OCI-LY3 (cell line): ENCODE measurements at regions not wholly inside any gene's neighbourhood (a gene's known extent, or its start where the extent isn't known, plus 50 kb on each side); places are given as distances from the start of the nearest gene placed in this dataset.

Experiments
- EZH2phosphoT487 ChIP-seq: fragments of 200-600 bp; shearing (Covaris generic); IDR thresholded peaks from 2 replicates; pipeline ENCODE4 v1.6.1; 2018; ENCODE audit warnings: antibody characterized with exemption, mixed run types, low read depth
- TF ChIP-seq, protein P1 (sequence below): fragments of 200-600, 300-600 bp; sonication (generic); IDR thresholded peaks from 2 replicates; pipeline ENCODE4 v1.5.1; 2014; ENCODE audit warnings: antibody characterized with exemption, low read length, low read depth

DNA sequence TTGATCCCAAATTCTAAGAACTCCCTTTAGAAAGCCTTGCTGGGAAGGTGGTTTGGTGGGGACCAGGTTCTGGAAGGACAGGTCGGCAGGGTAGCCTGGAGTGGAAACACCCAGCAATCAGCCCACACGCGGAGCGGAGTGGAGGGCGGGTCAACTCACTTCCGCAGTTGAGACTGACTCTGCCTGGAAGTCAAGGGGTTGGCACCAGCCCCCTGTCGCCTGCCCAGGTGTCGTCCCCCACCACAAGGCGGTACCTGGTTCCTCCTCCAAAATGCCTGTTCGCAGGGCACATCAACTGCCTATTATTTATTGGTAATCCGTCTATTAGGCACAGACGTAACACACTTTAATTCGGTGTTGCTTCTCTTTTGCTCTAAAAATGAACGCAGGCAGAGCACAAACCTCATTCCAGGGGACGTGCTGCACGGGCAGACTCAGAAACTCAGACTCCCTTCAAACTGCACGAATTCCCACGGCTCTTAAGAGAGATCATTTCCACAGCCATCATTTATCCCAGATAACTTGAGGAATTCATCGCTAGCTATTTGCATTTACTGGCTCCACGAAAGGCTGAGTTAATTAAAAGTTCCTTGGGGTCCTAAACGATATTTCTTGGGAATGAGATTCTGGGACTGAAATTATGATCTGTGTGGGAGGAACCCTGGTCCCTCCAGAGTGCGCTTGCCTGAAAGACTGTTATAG, 248.2 kb upstream of the PPP2R2D start:
- TF ChIP-seq, protein P1, sequence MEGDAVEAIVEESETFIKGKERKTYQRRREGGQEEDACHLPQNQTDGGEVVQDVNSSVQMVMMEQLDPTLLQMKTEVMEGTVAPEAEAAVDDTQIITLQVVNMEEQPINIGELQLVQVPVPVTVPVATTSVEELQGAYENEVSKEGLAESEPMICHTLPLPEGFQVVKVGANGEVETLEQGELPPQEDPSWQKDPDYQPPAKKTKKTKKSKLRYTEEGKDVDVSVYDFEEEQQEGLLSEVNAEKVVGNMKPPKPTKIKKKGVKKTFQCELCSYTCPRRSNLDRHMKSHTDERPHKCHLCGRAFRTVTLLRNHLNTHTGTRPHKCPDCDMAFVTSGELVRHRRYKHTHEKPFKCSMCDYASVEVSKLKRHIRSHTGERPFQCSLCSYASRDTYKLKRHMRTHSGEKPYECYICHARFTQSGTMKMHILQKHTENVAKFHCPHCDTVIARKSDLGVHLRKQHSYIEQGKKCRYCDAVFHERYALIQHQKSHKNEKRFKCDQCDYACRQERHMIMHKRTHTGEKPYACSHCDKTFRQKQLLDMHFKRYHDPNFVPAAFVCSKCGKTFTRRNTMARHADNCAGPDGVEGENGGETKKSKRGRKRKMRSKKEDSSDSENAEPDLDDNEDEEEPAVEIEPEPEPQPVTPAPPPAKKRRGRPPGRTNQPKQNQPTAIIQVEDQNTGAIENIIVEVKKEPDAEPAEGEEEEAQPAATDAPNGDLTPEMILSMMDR, result no peak
- no peak for TF ChIP-seq EZH2phosphoT487
